MM.1S (cell line): ENCODE measurements at regions not wholly inside any gene's neighbourhood (a gene's known extent, or its start where the extent isn't known, plus 50 kb on each side); places are given as distances from the start of the nearest gene placed in this dataset.

Experiments used
- DNase-seq: peaks from one replicate; pipeline ENCODE4 v3.0.0-alpha.2; 2015
- H2AFZ ChIP-seq: fragments of 300-600 bp; sonication (generic); 2 replicates; pipeline ENCODE4 v1.6.0; 2016; ENCODE audit warnings: antibody characterized with exemption, low read length
- H3F3A ChIP-seq: fragments of 300-600 bp; sonication (generic); 2 replicates; pipeline ENCODE4 v1.6.1; 2016; ENCODE audit warnings: mild to moderate bottlenecking, antibody characterized with exemption, low read length, moderate library complexity, mixed read lengths; ENCODE audit not compliant: insufficient read depth
- H3K27ac ChIP-seq: fragments of 300-600 bp; sonication (generic); 2 replicates; pipeline ENCODE4 v1.5.1; 2016; ENCODE audit warnings: mild to moderate bottlenecking, low read length
- H3K27me3 ChIP-seq: fragments of 300-600 bp; sonication (generic); replicated peaks from 2 replicates; pipeline ENCODE4 v1.6.0; 2016; ENCODE audit warnings: low read length; ENCODE audit not compliant: insufficient read depth
- H3K36me3 ChIP-seq: fragments of 300-600 bp; sonication (generic); replicated peaks from 2 replicates; pipeline ENCODE4 v1.6.1; 2016; ENCODE audit warnings: mild to moderate bottlenecking, low read length, mixed read lengths; ENCODE audit not compliant: insufficient read depth
- H3K4me1 ChIP-seq: fragments of 300-600 bp; sonication (generic); 2 replicates; pipeline ENCODE4 v1.6.1; 2016; ENCODE audit warnings: low read length, mixed read lengths
- H3K4me2 ChIP-seq: fragments of 300-600 bp; sonication (generic); 2 replicates; pipeline ENCODE4 v1.6.0; 2016; ENCODE audit warnings: low read depth, low read length
- H3K4me3 ChIP-seq: fragments of 300-600 bp; sonication (generic); 2 replicates; pipeline ENCODE4 v1.5.1; 2016; ENCODE audit warnings: low read length, mixed read lengths
- H3K79me2 ChIP-seq: fragments of 300-600 bp; sonication (generic); 2 replicates; pipeline ENCODE4 v1.6.1; 2016; ENCODE audit warnings: mixed run types, low read length, mixed read lengths
- H3K9ac ChIP-seq: fragments of 300-600 bp; sonication (generic); 2 replicates; pipeline ENCODE4 v1.6.1; 2016; ENCODE audit warnings: low read length, mixed read lengths
- H3K9me2 ChIP-seq: fragments of 300-600 bp; sonication (generic); replicated peaks from 2 replicates; pipeline ENCODE4 v1.6.1; 2016; ENCODE audit warnings: mild to moderate bottlenecking, low read length, mixed read lengths; ENCODE audit not compliant: insufficient read depth
- H3K9me3 ChIP-seq: fragments of 300-600 bp; sonication (generic); replicated peaks from 2 replicates; pipeline ENCODE4 v1.6.1; 2016; ENCODE audit warnings: mild to moderate bottlenecking, low read length, mixed read lengths; ENCODE audit not compliant: insufficient read depth
- H4K20me1 ChIP-seq: fragments of 300-600 bp; sonication (generic); 2 replicates; pipeline ENCODE4 v1.6.1; 2016; ENCODE audit warnings: mild to moderate bottlenecking, low read length, moderate library complexity, mixed read lengths; ENCODE audit not compliant: insufficient read depth
- EZH2 ChIP-seq: fragments of 300-600 bp; sonication (generic); optimal IDR thresholded peaks from 2 replicates; pipeline ENCODE3; 2017; ENCODE audit warnings: low read depth, mild to moderate bottlenecking, antibody characterized with exemption, low read length, mixed read lengths
- EZH2phosphoT487 ChIP-seq: fragments of 300-600 bp; sonication (generic); IDR thresholded peaks from 2 replicates; pipeline ENCODE4 v1.6.1; 2018; ENCODE audit warnings: antibody characterized with exemption, low read length
- TF ChIP-seq, protein P1 (sequence below): fragments of 300-600 bp; sonication (generic); IDR thresholded peaks from 2 replicates; pipeline ENCODE4 v1.5.1; 2016; ENCODE audit warnings: antibody characterized with exemption, low read length, mixed read lengths

GRCh38 chr17:79261355-79262072, 186.9 kb downstream of the ENGASE start:
- Histone ChIP-seq H3K9ac (no peak overlapping the region), H3K79me2 (no peaks in the 10 kb centered on the region), H3K4me1 (no peaks in the 10 kb centered on the region), H3K27ac (no peak overlapping the region), H3K36me3 (no peaks in the 10 kb centered on the region), H3K4me3 (no peak overlapping the region), H3F3A (no peaks in the 10 kb centered on the region), H2AFZ (no peak overlapping the region), H3K9me2 (no peaks in the 10 kb centered on the region), H3K9me3 (no peaks in the 10 kb centered on the region), H4K20me1 (no peaks in the 10 kb centered on the region), H3K27me3 (peaks cover 100% of the 10 kb centered on the region), H3K4me2 (no peak overlapping the region)
- TF ChIP-seq EZH2phosphoT487, result no peak
- peak; percentile 78 for TF ChIP-seq EZH2
- no peak for DNase-seq

- Histone ChIP-seq H4K20me1 (no peaks in the 10 kb centered on the region), H3K27me3 (peaks cover 100% of the 10 kb centered on the region), H3F3A (no peaks in the 10 kb centered on the region), H3K4me3 (no peak overlapping the region), H3K36me3 (no peaks in the 10 kb centered on the region), H3K9ac (no peak overlapping the region), H2AFZ (no peak overlapping the region), H3K4me2 (no peak overlapping the region), H3K4me1 (no peaks in the 10 kb centered on the region), H3K79me2 (no peaks in the 10 kb centered on the region), H3K9me2 (no peaks in the 10 kb centered on the region), H3K27ac (no peak overlapping the region), H3K9me3 (no peaks in the 10 kb centered on the region)
- TF ChIP-seq, protein P1, sequence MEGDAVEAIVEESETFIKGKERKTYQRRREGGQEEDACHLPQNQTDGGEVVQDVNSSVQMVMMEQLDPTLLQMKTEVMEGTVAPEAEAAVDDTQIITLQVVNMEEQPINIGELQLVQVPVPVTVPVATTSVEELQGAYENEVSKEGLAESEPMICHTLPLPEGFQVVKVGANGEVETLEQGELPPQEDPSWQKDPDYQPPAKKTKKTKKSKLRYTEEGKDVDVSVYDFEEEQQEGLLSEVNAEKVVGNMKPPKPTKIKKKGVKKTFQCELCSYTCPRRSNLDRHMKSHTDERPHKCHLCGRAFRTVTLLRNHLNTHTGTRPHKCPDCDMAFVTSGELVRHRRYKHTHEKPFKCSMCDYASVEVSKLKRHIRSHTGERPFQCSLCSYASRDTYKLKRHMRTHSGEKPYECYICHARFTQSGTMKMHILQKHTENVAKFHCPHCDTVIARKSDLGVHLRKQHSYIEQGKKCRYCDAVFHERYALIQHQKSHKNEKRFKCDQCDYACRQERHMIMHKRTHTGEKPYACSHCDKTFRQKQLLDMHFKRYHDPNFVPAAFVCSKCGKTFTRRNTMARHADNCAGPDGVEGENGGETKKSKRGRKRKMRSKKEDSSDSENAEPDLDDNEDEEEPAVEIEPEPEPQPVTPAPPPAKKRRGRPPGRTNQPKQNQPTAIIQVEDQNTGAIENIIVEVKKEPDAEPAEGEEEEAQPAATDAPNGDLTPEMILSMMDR, result no peak
- TF ChIP-seq EZH2 (no peak), EZH2phosphoT487 (no peak)
- no peak for DNase-seq
Measured at GRCh38 chr17:79258843-79259242, 184.2 kb downstream of the ENGASE start.

DNA sequence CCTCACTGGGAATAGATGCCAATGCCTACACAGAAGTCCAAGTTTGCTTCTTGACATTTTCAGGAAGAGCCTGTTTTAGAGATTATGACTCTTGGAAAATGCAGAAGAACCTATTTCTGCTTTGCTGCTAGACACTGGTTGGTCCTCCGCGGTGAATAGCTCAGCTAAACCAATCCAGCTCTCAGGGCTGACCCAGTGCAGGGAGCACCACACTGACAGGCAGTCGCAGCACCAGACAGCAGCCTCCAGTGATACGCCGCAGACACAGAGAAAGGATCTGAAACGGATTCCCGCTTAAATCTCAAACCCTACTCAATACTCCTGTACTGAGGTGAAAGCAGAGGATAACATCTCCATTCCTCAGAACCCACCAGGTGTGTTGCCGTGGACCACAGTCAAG, 183.4 kb downstream of the ENGASE start:
- peaks cover 100% of the 10 kb centered on the region for H3K27me3 ChIP-seq

More for the DNA sequence above, 183.4 kb downstream of the ENGASE start:
- Histone ChIP-seq H3K4me2 (no peak overlapping the region), H3K27ac (no peak overlapping the region), H3K9me2 (no peaks in the 10 kb centered on the region), H3K9me3 (no peaks in the 10 kb centered on the region), H3K36me3 (no peaks in the 10 kb centered on the region), H3K4me1 (no peaks in the 10 kb centered on the region), H3F3A (no peaks in the 10 kb centered on the region), H2AFZ (no peak overlapping the region), H3K9ac (no peak overlapping the region), H4K20me1 (no peaks in the 10 kb centered on the region), H3K4me3 (no peak overlapping the region), H3K79me2 (no peaks in the 10 kb centered on the region)
- TF ChIP-seq, protein P1, result no peak
- no peak for TF ChIP-seq EZH2phosphoT487
- no peak for TF ChIP-seq EZH2
- DNase-seq, result no peak
